ENCODE measurements at regions not wholly inside any gene's neighbourhood (a gene's known extent, or its start where the extent isn't known, plus 50 kb on each side); places are given as distances from the start of the nearest gene placed in this dataset.

DNA sequence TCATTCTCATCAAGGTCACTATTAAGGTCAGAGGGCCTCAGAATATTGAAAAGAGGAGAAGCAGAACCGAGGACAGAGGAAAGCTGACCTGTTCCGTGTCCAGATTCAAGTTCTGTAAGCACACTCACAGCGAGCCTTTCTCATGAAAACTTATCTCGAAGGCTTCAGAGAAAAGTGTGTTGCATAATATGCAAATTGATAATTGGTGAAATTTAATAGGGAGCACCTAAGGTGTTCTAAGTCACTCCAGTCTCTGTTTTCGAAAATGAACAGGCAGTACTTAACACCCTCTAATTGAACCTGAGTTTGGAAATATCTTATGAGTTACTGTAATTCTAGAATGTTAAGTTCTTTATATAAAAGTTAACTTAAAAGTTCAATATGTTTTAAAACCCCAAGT, 181.2 kb upstream of the PDE10A start:
- dilution Hi-C loops (cut with MboI; ENCODE audit: extremely low pct_ligation_motif_present, low sequenced_read_pairs) (no loop called here), intact Hi-C loops (cut with micrococcal nuclease) (no loop called here)
- peaks cover 0 to 2% of the 10 kb centered on the region in 2 experiments for H3K27me3 ChIP-seq (ENCODE audit: control insufficient read depth in 2 of 2, insufficient read depth in 2 of 2, low read length in 2 of 2)
- H3K9ac ChIP-seq (replicated peaks; ENCODE audit: extremely low read depth, insufficient read depth, low read length), result no peak overlapping the region
- H3K9me1 ChIP-seq (replicated peaks; ENCODE audit: control insufficient read depth, extremely low read depth, insufficient read depth, low read length), result no peaks in the 10 kb centered on the region
- H2AFZ ChIP-seq (ENCODE audit: low read depth, low read length), result no peak overlapping the region
- no peak for DNase-seq (ENCODE audit: low read depth, low spot score)
- TF ChIP-seq MYC (IDR thresholded peaks at IDR 0.05; ENCODE audit: low read depth, low read length) (no peak), FOS (IDR thresholded peaks at IDR 0.05; ENCODE audit: borderline replicate concordance, insufficient read depth, low read length) (no peak), GATA2 (IDR thresholded peaks at IDR 0.05; ENCODE audit: insufficient read depth, insufficient read length, low read depth, low read length) (no peak), JUN (IDR thresholded peaks at IDR 0.05; ENCODE audit: borderline replicate concordance, insufficient read depth, insufficient read length, low read depth) (no peak), POLR2A (IDR thresholded peaks at IDR 0.05; ENCODE audit: low read depth, low read length) (no peak), POLR2AphosphoS5 (IDR thresholded peaks at IDR 0.05; ENCODE audit: insufficient read depth, low read depth, low read length) (no peak), EZH2 (IDR thresholded peaks at IDR 0.05; ENCODE audit: borderline replicate concordance, low read depth, low read length, severe bottlenecking) (no peak)
- TF ChIP-seq, protein P1, sequence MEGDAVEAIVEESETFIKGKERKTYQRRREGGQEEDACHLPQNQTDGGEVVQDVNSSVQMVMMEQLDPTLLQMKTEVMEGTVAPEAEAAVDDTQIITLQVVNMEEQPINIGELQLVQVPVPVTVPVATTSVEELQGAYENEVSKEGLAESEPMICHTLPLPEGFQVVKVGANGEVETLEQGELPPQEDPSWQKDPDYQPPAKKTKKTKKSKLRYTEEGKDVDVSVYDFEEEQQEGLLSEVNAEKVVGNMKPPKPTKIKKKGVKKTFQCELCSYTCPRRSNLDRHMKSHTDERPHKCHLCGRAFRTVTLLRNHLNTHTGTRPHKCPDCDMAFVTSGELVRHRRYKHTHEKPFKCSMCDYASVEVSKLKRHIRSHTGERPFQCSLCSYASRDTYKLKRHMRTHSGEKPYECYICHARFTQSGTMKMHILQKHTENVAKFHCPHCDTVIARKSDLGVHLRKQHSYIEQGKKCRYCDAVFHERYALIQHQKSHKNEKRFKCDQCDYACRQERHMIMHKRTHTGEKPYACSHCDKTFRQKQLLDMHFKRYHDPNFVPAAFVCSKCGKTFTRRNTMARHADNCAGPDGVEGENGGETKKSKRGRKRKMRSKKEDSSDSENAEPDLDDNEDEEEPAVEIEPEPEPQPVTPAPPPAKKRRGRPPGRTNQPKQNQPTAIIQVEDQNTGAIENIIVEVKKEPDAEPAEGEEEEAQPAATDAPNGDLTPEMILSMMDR (IDR thresholded peaks at IDR 0.05; ENCODE audit: extremely low read depth in 1 of 2, insufficient read depth in 1 of 2, low read depth in 1 of 2, low read length in 2 of 2), result no peak
- TF ChIP-seq, protein P2, sequence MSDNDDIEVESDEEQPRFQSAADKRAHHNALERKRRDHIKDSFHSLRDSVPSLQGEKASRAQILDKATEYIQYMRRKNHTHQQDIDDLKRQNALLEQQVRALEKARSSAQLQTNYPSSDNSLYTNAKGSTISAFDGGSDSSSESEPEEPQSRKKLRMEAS (IDR thresholded peaks at IDR 0.05; ENCODE audit: insufficient read depth, insufficient read length), result no peak
- CTCF ChIA-PET, result interaction anchor here (3.3 to 4.5 kb wide), 2 partner anchors 115 to 404 kb away, joined by 19 to 42 read pairs; no protein-coding TSS in a partner anchor
- no peak for FAIRE-seq
- H3K4me1 ChIP-seq (ENCODE audit: control insufficient read depth, extremely low read depth, insufficient read depth, low read length), result no peaks in the 10 kb centered on the region
- H3K27ac ChIP-seq (ENCODE audit: insufficient read depth, low read depth, low read length), result no peak overlapping the region
- H3K4me2 ChIP-seq (ENCODE audit: insufficient read depth, low read length), result no peak overlapping the region
- no TSS peak for BruUV-seq (replicated peaks)
- no peaks in the 10 kb centered on the region for H3K9me3 ChIP-seq (replicated peaks; ENCODE audit: control insufficient read depth, insufficient read depth, low read length)
- no peaks in the 10 kb centered on the region for H3K79me2 ChIP-seq (ENCODE audit: control insufficient read depth, insufficient read depth, low read length)
- H3K36me3 ChIP-seq (ENCODE audit: control insufficient read depth in 2 of 2, extremely low read depth in 1 of 2, insufficient read depth in 2 of 2, low read length in 2 of 2), result no peaks in the 10 kb centered on the region
- no peak overlapping the region for H3K4me3 ChIP-seq (replicated peaks in 1 of 3; ENCODE audit: insufficient read depth in 1 of 3, low read depth in 1 of 3, low read length in 3 of 3)
- POLR2A ChIA-PET, result no interaction called here
- H4K20me1 ChIP-seq (replicated peaks; ENCODE audit: control insufficient read depth, extremely low read depth, insufficient read depth, low read length), result no peaks in the 10 kb centered on the region

All from endothelial cell of umbilical vein (primary cell).